HepG2 (cell line): ENCODE measurements at regions not wholly inside any gene's neighbourhood (a gene's known extent, or its start where the extent isn't known, plus 50 kb on each side); places are given as distances from the start of the nearest gene placed in this dataset.

Source experiments
- CTCF ChIP-seq: sonication (generic); formaldehyde crosslinking; IDR thresholded peaks from 2 replicates; pipeline ENCODE4 v1.5.0; 2020; ENCODE audit warnings: mild to moderate bottlenecking, missing genetic modification reagents, moderate library complexity
- FOXK2 ChIP-seq: fragments of 450-650 bp; IDR thresholded peaks from 2 replicates; pipeline ENCODE4 v1.6.1; 2016
- POLR2AphosphoS2 ChIP-seq: IDR thresholded peaks from 2 replicates; pipeline ENCODE4 v1.6.1; 2011; ENCODE audit warnings: low read depth, low read length, improper control_type of control experiment
- TCF7 ChIP-seq: sonication (generic); IDR thresholded peaks from 2 replicates; pipeline ENCODE4 v1.6.1; 2016; ENCODE audit warnings: antibody characterized with exemption, low read depth
- ZNF777 ChIP-seq: sonication (generic); formaldehyde crosslinking; IDR thresholded peaks from 2 replicates; pipeline ENCODE4 v1.4.0; 2020; ENCODE audit warnings: missing genetic modification reagents
- TF ChIP-seq, protein P1 (sequence below): sonication (generic); formaldehyde crosslinking; IDR thresholded peaks from 2 replicates; pipeline ENCODE4 v1.4.0; 2020; ENCODE audit warnings: missing genetic modification reagents

DNA sequence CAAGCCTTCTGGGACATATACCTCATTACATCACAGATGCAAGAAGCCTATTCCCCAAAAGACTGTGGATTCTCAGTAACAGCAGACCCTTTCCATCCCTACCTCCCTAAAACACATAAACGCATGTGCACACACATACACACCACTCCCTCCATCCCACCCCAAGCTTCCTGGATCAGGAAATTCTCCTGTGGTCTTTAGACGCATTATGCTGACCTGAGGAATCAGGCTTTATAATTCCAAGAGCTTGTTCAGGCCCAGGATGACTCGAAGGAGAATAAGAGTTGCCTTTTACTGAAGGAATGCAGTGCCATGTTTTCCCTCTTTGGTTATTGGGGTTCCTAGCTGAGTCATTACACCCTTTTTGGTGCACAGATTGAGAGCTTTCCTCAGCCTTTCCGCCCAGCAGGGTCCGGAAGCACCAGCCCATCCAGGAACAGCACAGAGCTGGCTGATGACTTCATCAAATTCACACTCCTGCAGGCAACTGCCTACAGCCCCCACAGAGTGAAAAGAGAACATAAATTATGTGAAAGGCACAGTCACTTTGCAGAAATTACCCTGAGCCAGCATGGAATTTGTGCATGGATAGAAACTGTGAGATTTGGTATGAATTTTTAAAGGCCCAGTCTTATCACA is 385.0 kb upstream of the TRPC7 start:
- TF ChIP-seq POLR2AphosphoS2 (no peak), CTCF (no peak), TCF7 (no peak), ZNF777 (CRISPR knock-in tag) (no peak), FOXK2 (no peak)
- TF ChIP-seq, protein P1, sequence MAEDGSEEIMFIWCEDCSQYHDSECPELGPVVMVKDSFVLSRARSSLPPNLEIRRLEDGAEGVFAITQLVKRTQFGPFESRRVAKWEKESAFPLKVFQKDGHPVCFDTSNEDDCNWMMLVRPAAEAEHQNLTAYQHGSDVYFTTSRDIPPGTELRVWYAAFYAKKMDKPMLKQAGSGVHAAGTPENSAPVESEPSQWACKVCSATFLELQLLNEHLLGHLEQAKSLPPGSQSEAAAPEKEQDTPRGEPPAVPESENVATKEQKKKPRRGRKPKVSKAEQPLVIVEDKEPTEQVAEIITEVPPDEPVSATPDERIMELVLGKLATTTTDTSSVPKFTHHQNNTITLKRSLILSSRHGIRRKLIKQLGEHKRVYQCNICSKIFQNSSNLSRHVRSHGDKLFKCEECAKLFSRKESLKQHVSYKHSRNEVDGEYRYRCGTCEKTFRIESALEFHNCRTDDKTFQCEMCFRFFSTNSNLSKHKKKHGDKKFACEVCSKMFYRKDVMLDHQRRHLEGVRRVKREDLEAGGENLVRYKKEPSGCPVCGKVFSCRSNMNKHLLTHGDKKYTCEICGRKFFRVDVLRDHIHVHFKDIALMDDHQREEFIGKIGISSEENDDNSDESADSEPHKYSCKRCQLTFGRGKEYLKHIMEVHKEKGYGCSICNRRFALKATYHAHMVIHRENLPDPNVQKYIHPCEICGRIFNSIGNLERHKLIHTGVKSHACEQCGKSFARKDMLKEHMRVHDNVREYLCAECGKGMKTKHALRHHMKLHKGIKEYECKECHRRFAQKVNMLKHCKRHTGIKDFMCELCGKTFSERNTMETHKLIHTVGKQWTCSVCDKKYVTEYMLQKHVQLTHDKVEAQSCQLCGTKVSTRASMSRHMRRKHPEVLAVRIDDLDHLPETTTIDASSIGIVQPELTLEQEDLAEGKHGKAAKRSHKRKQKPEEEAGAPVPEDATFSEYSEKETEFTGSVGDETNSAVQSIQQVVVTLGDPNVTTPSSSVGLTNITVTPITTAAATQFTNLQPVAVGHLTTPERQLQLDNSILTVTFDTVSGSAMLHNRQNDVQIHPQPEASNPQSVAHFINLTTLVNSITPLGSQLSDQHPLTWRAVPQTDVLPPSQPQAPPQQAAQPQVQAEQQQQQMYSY (CRISPR knock-in tag), result no peak
